ENCODE measurements at regions not wholly inside any gene's neighbourhood (a gene's known extent, or its start where the extent isn't known, plus 50 kb on each side); places are given as distances from the start of the nearest gene placed in this dataset.

DNA sequence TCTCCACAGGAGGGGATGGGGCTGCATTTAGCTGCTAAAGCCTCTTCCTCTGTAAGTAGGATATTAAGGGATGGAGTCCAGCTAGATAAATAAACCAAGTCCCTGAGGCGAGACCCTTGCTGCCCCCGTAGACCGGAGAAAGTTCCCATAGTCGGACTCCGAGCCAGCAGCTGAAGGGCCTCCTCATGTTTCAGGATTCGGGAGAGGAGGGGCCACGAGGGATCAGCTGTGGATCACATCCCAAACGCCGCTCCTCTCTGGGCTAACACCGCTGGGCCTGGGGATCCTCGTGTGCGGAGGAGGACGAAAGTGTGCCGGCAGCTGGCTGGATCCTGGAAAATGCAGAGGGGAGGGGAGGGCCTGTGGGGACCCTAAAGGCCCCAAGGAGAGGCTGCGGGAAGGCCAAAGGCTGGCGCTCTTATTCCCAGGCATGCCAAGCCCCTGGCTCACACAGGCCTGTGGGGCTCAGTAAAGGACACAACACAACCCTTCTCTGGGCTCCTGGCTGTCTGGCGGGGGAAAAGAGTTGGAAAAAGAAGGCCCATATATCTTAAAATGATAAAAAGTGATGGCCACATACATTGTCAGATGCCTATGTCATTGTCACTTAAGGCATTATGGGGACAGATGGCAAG lies 82.5 kb upstream of the TMEM72 start:
- DNase-seq = no peak

DNA sequence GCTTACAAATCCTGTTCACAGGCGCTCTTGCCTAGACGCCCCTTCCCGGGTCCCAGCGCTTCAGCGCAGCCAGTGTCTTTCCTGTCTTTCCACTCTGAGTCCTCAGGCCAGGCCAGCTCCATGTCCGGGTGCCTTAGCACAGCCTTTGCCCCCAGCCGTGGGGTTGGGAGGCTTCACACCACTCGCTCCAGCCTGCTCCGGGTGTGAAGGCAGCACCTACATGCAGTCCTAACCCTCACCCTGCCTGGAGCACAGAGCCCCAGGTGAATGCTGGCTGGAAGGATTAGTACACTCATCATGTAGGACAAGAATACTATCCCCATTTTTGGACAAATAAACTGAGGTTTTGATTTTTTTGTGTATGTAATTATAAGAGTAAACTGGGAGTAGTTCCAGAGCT lies 81.7 kb upstream of the TMEM72 start:
- no peak for DNase-seq

DNA sequence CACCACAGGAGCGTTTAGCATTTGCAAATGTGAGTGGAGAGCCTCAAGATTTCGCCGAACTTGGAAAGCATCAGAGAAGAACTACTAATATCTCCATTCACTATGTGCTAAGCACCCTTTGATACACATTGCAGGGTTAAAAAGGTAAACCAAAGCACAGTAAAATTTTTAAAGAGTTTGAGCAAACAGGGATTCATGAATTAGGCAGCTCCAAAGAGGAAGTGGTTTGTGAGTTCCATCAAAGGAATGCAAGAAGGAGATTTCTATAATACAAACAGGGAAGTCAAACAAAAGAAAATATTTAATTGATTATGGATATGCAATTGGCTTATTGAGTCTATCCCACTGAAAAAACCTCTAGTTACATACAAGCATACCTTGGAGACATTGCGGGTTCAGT lies 81.1 kb upstream of the TMEM72 start:
- DNase-seq = no peak

DNA sequence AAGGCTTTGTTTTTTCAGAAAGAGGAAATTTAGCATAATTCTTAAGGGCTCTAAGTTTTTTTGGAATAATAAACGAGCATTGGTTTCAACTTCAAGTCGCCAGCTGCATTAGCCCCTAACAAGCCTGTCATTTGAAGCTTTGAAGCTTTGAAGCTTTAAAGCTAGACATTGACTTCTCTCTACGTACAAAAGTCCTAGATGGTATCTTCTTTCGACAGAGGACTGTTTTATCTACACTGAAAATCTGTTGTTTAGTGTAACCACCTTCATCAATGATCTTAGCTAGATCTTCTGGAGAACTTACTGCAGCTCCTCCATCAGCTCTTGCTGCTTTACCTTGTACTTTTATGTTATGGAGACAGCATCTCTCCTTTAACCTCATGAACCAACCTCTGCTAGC lies 79.6 kb upstream of the TMEM72 start:
- no peak for DNase-seq

DNA sequence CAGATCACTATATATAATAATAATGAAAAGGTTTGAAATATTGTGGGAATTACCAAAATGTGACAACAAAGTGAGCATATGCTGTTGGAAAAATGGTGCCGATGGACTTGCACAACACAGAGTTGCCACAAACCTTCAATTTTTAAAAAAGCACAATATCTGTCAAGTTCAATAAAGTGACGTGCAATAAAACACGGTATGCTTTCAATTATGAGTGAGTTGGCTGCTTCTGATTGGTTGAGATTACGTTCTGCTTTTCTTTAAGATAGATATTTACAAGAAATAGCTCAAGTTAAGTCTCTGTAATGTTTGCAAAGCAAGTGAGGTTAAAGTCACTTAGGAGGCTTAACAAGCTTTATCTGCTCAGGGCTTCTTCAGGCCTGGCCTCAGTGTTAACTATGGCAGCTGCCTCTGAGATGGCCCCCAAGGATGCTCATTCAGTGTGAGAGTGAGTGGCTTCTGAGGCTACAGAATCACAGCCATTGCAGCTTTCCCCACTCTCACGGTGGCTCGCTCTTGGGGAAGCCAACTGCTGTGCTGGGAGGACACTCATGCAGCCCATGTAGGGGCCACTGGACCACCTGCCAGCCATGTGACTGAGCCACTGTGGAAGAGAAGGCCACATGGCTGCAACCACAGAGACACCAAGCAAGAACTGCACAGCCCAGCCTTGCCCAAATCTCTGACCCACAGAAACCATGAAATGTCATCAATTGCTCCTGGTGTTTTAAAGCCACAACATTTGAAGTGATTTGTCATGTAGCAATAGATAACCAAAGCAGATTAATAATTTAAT lies 78.3 kb upstream of the TMEM72 start:
- no peak for DNase-seq

DNA sequence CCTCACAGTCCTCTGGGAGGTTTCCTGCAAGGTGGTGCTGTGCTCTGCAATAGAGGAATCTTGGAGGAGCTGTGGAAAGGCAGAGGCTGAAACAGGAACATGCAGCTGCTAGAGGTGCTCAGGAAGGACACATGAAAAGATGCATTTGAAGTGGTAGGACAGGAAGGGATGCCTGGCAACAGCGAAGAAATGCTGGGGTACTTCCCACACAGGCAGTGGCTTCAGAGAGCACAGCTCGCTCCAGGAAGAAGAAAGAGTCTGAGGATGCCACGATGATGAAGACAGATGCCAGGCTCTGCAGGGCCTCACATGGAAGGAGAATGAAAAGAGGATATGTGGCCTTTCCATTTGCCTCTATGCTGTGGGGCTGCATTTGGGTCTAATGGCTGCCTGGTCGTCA lies 77.0 kb upstream of the TMEM72 start:
- no peak for DNase-seq

DNA sequence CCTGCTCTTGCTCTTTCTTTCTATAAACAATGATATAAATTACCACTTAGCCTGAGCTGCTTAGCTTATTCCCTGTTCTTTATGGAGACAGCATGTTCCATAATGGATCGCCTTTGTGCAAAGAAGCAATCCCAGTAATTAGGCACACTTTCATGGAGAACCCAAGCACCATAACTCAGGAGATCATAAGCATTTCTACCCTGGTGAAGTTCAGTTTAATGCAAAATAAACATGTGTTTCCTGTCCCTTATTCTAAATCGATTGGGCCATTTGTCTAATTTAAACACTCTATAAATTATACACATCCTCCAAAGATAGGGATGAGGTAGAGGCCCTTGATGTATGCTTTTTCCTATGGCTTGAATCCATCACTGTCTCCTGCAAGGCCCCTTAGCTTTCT lies 75.8 kb upstream of the TMEM72 start:
- DNase-seq = no peak

DNA sequence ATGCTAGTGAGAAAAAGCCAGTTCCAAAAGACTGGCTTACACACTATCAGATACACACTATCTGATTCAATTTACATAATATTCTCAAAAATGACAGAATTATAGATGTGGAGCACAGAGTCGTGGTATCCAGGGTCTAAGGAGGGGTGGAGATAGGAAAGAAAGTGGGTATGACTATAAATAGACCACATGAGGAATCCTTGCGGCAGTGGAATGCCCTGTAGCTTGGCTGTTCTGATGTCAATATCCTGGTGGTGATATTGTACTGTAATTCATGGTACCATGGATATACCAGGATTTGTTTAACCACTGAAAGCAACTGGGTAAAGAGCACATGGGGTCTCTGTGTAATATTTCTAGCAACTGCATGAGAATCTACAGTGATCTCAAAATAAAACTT lies 67.7 kb upstream of the TMEM72 start:
- no peak for DNase-seq

DNA sequence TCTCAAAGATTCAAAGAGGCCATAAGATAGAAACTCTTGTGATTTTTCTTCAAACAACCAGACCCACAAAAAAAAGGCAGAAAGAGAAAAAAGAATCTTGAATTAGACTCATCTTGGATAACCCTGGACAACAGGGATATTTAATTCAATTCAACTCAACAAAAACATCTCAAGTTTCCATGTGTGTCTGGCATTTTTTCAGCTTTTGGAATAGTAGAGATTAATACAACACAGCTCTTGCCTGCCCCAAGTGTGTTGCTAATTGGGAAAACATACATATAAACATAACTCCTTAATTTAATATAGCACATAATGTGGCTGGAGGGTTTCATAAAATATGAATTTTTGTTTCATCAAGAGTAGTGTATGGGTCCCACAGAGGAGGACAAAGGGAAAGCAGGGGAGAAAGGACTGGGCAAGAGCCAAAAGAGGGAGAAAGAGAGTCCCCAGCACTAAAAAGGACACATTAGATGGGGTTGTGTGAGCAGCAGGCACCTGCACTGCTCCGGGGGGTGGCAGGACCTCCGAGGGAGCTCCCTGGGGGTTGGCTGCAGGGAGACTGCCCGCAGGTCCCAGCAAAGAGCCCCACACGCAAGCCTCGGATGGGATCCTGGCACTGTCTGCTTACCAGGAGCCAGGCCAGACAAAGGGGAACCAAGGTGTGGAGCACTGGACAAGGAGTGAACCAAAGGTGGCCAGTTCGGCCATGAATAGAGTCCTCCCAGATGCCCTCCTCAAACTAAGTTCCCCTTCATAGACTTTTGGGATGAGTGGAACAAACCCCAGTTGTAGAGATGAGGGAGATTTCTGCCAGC lies 65.6 kb upstream of the TMEM72 start:
- DNase-seq = no peak

DNA sequence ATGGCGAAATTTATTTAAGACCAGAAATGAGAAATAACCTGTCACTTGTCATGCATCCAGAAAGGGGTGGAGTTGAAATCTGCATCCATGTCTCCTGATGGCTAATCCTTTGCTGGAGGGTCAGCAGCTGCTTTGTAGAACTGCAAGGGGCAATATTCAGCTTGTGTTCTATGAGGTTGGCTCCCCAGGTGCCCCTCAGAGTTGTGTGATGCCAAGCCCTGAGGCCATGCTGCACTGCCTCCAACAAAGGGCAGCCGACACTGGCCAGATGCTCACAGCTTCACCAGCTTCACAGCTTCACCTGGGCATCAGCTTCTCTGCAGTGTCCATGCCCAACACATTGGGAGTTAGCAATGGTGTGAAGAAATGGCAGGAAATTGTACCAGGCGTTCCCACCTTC lies 64.0 kb upstream of the TMEM72 start:
- DNase-seq = no peak

DNA sequence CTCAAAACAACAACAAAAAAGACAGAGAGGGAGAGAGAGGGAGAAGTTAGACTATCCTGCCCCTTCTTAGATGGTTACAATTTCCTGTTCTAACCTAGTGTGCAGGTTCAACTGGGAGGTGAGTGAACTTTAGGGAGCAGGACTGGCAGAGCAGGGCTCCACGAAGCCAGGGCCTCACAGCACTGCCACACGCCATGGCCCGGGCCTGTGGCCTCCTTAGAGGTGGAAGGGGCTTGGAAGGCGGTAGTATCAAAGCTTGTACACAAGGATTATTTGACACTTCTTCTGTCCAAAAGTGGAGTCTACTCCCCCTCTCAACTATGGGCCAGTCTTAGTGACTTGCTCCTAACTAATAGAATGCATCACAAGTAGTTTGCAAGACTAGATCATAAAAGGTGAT lies 62.9 kb upstream of the TMEM72 start:
- DNase-seq = no peak

DNA sequence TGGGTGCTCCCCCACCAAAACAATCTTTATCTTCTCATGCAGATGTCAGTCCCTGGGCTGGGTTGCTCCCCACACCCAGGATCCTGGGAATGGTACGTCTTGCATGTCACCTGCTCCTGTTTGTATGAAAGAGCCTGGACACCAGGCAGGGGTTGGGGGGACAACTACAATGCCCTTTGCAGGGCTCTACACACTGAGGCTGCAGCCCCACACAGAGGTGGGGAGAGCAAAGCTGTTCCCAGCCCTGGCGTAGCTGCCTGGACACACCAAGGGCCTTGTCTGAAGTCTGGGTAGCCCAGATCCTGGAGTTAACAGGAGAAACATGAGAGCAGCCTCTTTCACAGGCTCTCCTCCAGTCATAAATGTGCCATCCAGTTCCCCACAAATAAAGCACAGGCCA lies 61.2 kb upstream of the TMEM72 start:
- no peak for DNase-seq

DNA sequence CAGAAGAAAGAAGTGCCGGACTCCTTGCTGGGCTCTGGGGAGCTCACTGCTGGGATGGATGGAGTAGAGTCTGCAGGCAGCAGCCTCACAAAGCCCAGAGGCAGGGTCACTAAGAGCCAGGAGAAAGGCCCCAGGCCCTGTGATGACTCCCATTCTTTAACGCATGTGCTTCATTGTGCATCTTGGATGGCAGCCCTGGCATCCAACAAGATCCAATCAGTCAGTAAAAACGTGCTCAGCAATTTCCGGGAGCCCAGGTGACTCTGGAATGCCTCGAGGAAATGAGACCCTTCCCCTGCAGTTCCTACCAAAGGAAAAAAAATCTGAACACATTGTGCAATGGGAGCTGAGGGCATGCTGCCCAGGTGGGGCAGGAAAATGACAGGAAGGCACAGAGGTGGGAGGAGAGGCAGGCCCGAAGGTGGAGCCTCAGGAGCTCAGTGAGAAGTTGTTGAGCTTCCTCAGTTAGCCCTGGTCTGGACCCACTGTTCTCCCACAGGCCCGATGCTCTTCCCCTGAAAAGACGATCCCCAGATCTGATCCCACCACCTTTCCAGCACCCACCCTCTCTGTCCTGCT lies 60.7 kb upstream of the TMEM72 start:
- no peak for DNase-seq

DNA sequence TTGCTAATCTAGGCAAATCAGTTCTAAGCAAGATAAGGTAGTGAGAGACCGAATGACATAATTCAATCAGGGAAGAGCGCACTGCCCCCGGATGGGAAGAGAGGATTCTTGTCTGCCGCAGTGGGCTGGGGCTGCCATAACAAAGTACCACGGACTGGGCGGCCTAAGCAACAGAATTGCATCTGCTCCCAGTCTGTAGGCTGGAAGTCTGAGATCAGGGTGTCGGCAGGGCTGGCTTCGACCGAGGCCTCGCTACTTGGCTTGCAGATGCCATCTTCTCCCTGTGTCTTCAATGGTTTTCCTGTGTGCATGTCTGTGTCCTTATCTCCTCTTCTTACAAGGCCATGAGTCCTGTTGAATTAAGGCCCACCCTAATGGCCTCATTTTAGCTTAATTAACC lies 59.7 kb upstream of the TMEM72 start:
- no peak for DNase-seq

DNA sequence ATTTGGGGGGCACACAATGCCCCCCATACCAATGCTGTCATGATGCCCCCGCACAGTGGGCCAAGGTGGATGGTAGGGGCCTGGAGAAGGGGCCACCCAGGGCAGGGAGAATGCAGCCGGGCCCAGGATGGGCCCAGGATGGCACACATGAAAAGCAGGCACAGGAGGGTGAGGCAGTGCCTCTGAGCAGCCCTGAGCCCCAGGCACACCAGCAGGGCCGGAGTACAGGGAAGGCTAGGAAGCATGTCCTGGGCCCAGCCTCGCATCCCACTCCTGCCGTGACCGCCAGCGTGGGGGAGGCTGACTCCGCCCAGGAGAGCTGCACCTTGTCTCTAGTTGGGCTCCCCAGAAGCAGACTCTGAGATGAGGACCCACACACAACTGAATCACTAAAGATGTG lies 59.3 kb upstream of the TMEM72 start:
- no peak for DNase-seq

DNA sequence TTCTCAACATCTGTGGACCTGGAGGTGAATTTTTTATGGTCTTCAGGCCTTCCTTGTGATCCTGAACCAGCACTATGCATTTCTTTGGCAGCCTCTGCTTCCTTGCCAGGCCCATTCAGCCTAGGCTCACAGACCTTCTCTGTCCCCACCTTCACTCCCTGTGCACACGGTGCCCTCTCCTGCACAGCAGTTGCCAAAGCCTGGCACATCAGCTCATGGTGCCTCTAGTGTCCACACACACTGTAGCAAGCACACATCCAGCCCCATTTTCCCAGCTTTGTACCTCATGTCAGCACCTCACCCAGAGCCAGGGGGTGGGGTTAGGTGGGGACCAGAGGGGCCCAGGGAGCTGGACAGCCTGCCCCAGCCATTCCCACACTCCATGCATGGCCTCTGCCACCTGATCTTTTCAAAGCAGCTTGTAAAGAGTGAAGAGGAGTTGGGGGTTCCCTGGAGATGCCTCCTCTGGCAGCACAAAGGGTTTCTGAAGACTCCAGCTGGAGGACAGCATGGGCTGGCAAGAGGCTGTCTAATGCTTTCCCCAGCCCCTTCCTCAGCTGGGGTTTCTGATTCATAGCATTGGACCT lies 57.9 kb upstream of the TMEM72 start:
- DNase-seq = no peak

DNA sequence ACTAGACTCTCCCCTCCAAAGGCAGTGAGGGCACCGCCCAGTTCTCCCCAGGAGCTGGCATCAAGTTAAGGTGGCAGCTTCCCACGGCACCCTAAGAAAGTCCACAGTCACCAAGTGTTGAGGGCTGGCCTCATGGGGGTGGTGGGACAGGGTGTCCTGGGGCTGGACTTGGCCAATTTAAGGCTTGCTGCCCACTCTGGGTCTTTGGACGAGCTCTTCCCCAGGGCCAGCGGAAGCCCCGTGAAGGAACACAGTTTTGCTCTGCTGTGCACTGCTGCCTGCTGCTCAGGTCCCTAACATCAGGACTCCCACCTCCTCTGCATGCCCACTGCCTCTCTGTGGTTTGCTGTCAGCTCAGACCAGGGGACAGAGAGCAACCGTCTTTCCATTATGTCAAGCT lies 57.3 kb upstream of the TMEM72 start:
- DNase-seq = no peak

DNA sequence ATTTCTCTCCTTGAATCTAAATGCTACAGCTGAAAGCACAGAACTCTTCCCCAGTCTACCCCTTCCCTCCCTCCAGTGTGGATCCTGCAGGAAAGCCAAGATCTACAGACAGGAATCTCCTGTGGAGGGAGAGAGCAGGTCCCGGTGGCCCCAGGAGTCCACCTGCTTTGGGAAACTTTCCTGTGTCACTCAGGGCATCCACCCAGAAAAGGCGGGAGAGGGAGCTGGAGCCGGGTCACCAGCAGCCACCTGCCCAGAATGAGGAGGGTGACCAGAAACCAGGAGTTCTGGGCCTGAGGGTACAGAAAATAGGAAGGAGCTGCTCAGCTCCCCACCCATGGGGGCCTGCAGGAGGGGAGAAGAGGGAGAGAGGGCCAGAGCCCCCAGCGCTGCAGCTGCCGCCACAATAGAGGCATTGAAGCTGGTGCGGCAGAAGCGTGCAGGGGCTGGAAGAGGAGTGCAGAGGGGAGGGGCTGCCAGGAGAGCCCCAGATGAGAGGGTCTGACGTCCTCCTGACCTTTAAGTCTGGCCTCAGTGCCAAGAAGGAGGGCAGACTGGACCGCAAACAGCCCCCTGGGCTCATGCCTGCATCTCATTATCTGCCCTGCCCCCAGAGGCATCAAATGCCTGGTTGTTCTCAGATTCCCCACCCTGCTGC lies 56.3 kb upstream of the TMEM72 start:
- DNase-seq = no peak

DNA sequence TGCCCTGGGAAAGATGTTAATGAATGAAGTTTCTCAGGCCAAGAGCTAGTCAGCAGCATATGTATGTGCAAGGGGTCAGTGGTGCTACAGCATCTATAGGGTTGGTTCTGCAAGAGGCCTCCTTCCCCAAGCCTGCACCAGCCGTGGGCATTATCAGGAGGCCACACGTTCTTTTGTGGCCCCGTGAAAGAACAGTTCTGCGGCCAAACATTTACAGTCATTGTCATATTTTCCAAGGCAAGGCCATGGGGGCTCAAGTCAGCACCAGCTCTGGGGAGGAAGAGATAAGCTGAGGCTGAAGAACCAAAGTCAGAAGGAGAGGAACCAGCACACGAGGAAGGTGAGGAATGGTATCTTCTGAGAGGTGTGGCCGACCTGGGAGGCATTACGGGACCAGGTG lies 54.4 kb upstream of the TMEM72 start:
- DNase-seq = no peak

DNA sequence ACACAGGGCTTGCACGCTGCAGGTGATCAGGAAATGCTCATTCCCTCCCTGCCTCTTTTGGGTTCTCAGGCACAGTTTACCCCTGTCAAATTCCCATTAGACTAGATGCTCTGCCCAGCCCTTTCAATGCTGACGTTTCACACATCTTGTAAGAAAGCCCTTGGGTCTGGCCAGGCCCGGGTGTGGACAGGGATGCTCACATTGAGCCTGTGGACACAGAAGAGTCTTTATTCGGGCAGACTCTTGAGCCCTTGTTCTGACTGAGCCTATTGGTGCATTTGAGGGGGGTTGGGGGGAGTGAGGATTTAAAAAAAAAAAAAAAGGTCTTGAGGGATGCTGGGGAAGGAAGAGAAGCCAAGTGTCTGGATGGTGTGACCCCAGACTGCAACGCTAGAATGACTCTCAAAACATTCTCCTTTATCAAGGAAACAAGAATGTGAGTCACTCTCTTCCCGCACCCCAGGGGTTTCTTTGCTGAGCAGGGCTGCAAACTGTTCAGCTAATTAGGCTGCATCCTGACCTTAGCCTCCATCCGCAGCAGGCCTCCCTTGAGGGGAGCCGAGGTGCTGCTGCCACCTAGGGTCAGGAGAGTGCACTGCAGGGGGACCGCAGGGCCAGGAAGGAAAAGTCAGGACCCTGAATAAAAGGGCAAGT lies 53.6 kb upstream of the TMEM72 start:
- peak; percentile 37 for DNase-seq

DNA sequence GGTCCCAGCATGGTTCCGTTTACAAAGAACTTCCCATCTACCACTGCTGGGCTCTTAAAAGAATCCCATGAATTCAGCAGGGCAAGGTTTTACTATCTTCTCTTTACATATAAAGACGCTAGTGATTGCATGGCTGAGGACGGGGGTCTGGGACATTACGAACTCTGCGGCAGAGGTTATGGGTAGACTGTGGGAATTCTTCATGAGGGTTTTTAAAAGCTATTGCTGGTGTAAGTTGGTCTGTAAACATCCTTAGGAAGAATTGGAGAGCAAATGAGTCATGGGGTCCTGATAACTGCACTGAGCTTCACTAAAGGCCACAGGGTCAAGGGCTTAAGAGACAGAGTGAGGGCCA lies 53.1 kb upstream of the TMEM72 start:
- no peak for DNase-seq

DNA sequence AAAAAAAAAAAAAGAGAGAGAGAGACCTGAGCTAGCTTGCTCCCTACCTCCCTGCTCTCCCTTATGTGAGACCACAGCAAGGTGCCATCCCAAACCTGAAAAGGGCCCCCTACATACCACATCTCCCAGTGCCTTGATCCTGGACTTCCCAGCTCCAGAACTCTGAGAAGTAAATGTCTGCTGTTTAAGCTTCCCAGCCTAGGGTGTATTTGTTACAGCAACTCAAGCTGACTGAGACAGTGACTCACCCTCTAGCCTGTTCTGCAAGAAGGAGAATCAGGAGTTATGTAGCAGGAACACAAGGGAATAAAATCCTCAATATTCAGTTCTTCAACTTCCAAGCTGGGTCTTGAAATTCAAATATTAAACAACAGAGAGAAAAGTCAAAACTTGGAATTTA lies 52.1 kb upstream of the TMEM72 start:
- no peak for DNase-seq
